HG03196 (cell line): ENCODE measurements at regions not wholly inside any gene's neighbourhood (a gene's known extent, or its start where the extent isn't known, plus 50 kb on each side); places are given as distances from the start of the nearest gene placed in this dataset.
A peak's percentile ranks its signal among the peaks of the same experiment; 100 is the strongest.
"Not testable (repeated sequence)": the region's sequence is repeated elsewhere in the genome, so short reads cannot be mapped to it uniquely, and the experiment has no call there.

Experiments used
- ATAC-seq: cut with Tn5 transposase; IDR thresholded peaks from one replicate; pipeline ENCODE4 v1.9.1; 2021; ENCODE audit not compliant: unreplicated experiment

GRCh38 chr5:34436761-34437501 lies 219.2 kb upstream of the RAI14 start:
- no peak for ATAC-seq

GRCh38 chr5:34439601-34440000 lies 216.5 kb upstream of the RAI14 start:
- ATAC-seq = no peak

- not testable (repeated sequence) for ATAC-seq
These were observed 214.4 kb upstream of the RAI14 start for GRCh38 chr5:34441767-34442166.

- ATAC-seq = no peak
These were observed 208.7 kb upstream of the RAI14 start for GRCh38 chr5:34447424-34447823.

GRCh38 chr5:34449639-34450038 lies 206.5 kb upstream of the RAI14 start:
- ATAC-seq = no peak

- ATAC-seq = no peak
These were observed 205.8 kb upstream of the RAI14 start for GRCh38 chr5:34450338-34450737.

GRCh38 chr5:34452170-34452828 lies 203.8 kb upstream of the RAI14 start:
- ATAC-seq = no peak

- no peak for ATAC-seq
These were observed 201.0 kb upstream of the RAI14 start for GRCh38 chr5:34455098-34455497.

GRCh38 chr5:34459908-34460307 lies 196.2 kb upstream of the RAI14 start:
- no peak for ATAC-seq

GRCh38 chr5:34460496-34460895 lies 195.6 kb upstream of the RAI14 start:
- ATAC-seq = no peak

GRCh38 chr5:34464829-34465228 lies 191.3 kb upstream of the RAI14 start:
- no peak for ATAC-seq

- ATAC-seq = not testable (repeated sequence)
These were observed 190.8 kb upstream of the RAI14 start for GRCh38 chr5:34465301-34465700.

- ATAC-seq = not testable (repeated sequence)
These were observed 189.4 kb upstream of the RAI14 start for GRCh38 chr5:34466519-34467388.

GRCh38 chr5:34467436-34467835 lies 188.7 kb upstream of the RAI14 start:
- ATAC-seq = no peak

- ATAC-seq = not testable (repeated sequence)
These were observed 188.1 kb upstream of the RAI14 start for GRCh38 chr5:34467984-34468383.

- ATAC-seq = no peak
These were observed 186.2 kb upstream of the RAI14 start for GRCh38 chr5:34469971-34470370.

- ATAC-seq = peak; percentile 72
These were observed 181.5 kb upstream of the RAI14 start for GRCh38 chr5:34474573-34475021.

- no peak for ATAC-seq
These were observed 180.7 kb upstream of the RAI14 start for GRCh38 chr5:34475249-34475966.

- ATAC-seq = no peak
These were observed 179.1 kb upstream of the RAI14 start for GRCh38 chr5:34476941-34477565.

- no peak for ATAC-seq
These were observed 175.2 kb upstream of the RAI14 start for GRCh38 chr5:34480810-34481528.
